GM21367 (cell line): ENCODE measurements at regions not wholly inside any gene's neighbourhood (a gene's known extent, or its start where the extent isn't known, plus 50 kb on each side); places are given as distances from the start of the nearest gene placed in this dataset.

Experiments used
- ATAC-seq: cut with Tn5 transposase; IDR thresholded peaks from one replicate; pipeline ENCODE4 v1.9.1; 2021; ENCODE audit not compliant: unreplicated experiment

DNA sequence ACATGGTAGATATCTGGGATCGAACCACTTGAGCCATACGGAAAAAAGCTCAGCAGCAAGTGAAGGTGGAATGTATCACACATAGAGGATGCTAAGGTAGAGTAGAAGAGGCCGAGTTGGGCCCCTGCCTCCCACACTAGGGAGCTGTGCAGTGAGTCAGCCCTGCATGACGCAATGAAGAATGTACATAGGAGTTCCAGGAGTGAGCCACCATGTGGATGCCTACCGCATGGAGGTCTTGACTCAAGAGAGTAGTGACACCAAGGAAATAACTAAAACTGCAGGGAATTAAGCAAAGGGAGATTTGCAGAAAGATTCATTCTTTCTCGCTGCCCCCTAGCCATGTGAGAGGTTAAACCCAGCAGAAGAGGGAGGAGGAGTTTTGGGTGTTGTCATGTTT is 389.6 kb upstream of the IGFBP7 start:
- no peak for ATAC-seq

- no peak for ATAC-seq
Measured at GRCh38 chr4:57498251-57498650, 388.1 kb upstream of the IGFBP7 start.

- ATAC-seq, result no peak
Measured at GRCh38 chr4:57496697-57497471, 386.7 kb upstream of the IGFBP7 start.

DNA sequence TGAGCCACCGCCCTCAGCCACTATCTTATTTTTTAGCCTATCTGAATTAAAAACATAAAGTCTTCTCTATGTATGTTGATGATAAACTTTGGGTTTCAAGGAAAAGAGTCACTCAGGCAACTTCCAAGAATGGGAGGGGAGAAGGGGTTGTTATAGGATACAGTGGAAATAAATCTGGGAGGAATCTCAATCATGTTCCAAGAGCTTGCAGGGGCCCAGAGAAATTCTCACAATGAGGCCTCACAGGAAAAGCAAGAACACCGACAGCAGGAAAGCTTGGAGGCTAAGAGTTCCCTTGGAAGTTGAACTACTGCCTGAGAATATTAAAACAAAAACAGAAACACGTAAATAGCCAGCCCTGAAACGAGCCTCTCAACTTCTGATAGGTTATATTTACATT is 384.6 kb upstream of the IGFBP7 start:
- ATAC-seq, result no peak

GRCh38 chr4:57492251-57492878 is 382.2 kb upstream of the IGFBP7 start:
- no peak for ATAC-seq

DNA sequence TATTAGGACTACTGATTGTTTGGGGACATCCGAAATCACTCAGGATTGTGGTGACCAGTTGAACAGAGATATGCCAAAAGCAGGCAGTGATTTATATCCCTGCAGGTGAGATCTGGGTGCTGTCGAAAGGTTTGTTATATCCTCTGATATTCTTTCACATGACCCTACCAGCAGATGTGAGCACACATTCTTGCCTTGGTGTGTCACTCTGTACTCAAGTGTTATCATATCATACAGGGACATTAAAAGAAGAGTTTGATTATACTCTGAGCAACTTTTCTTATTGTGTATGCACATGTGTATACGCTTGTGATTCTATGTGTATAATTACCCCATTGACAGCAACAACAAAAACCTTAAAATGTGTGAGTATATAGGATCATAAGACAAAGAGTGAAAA is 381.2 kb upstream of the IGFBP7 start:
- no peak for ATAC-seq

- no peak for ATAC-seq
Measured at GRCh38 chr4:57490520-57491255, 380.5 kb upstream of the IGFBP7 start.

DNA sequence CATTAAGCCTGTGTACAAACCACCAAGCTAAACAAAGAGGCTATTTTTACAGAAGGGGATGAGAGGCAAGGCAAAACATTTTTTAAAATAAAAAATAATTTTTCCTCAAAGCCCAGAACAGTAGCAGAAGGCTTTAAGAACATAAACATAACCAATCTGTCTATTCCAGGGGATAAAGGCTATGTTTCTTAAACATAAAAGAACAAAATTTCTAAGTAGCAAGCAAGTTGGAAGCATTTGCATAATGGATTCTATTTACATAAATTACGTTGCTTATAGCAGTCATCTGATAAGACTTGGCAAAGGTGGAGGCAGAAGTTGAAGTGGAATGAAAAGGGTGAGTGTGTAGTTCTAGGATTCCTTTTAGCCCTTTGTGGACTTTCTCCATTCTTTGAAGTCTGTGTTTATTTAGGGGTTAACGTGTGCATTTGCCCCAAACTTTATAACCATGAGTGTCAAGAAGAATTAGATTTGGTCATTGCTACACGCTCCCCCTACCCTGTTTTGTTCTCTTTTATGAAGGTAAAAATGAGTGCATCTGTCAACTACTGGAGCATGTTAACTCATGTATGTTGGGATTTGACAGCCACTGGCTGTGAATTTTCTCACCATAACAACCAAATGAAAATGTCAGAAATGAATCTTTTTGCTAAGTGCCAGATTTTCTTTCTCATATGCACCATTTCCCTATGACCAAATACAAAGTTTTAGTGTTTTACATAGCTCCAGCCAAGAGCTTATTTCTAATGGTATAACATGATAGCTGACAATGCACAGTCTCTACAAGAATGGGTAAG is 378.4 kb upstream of the IGFBP7 start:
- no peak for ATAC-seq

DNA sequence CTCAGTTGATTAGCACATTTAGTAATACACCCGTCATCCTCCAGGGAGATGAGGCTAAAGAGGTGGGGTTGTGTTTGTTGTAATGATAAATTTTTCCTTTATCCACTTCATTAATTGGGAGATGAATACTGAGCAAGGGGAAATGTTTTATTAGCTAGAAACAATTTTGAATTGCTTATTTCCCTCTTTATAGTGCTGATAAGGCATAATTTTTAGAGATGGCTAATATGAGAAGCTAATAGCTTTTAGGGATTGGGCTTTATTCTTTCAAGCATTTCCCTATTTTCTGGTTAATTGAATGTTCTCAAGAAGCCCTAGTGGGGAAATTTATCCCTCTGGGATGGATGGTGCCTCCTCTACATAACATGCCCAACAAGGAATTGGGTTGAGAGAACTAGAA is 365.2 kb upstream of the IGFBP7 start:
- no peak for ATAC-seq

- ATAC-seq, result no peak
Measured at GRCh38 chr4:57465321-57466056, 355.3 kb upstream of the IGFBP7 start.

GRCh38 chr4:57462843-57463242 is 352.7 kb upstream of the IGFBP7 start:
- no peak for ATAC-seq

DNA sequence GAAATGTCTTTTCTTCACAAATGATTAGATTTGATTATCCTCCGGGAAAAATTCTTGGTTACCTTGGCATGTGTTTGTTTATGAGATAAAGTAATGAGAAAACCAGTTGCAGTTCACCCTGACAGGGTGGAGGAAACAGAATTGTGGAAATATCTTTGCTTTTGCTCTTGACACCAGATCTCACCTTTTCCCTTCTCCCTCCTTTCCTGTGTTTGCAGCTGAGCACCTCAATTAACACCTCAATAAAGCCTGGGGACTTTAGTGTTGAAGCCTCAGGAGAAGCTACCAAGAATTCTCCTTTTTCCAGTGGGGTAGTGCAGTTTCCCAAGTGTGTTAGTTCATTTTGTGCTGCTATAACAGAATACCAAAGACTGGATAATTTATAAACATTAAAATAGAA is 350.8 kb upstream of the IGFBP7 start:
- ATAC-seq, result no peak

DNA sequence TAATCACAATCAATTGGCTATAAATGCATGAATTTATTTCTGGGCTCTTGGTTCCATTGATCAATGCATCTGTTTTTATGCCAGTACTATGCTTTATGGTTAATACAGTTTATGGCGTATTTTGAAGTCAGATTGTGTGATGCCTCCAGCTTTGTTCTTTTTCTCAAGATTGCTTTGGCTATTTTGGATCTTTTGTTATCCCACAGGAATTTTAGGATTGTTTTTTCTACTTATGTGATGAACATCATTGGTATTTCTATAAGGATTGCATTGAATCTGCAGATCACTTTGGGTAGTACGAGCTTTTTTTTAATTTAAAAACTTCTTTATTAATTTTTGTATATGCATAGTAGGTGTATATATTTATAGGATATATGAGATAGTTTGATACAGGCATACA is 338.7 kb upstream of the IGFBP7 start:
- ATAC-seq, result no peak

DNA sequence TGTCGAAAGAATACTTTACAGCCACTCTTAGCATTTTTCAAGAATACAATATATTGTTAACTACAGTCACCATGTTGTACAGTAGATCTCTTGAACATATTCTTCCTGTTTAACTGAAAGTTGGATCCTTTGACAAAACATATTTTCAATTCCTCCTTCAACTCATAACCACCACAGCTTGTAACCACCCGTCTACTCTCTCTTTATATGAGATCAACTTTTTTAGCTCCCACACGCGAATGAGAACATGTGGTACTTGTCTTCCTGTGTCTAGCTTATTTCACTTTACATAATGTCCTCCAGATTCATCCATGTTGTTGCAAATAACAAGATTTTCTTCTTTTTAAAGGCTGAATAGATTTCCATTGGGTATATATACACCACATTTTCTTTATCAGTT is 338.3 kb upstream of the IGFBP7 start:
- no peak for ATAC-seq

GRCh38 chr4:57446266-57446665 is 336.1 kb upstream of the IGFBP7 start:
- ATAC-seq, result no peak

DNA sequence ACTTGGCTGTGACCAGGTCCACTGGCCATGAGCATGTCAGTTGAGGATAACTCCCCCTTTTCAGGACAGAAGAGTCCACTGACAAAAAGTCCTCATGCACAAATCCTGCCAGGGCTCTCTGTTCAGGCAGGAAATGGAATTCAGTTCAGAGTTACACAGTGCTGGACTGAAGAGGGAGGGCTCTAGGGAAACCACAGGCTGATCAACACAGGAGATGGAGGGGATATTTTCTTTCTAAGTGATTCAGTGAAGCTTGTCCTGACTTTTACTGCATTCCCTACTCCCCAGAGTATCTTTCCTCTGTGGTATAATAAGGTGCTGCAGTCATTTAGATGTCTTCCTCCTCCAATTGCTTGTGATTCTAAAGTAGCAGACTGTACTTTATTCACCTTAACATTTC is 335.5 kb upstream of the IGFBP7 start:
- ATAC-seq, result no peak

- ATAC-seq, result no peak
Measured at GRCh38 chr4:57444671-57445070, 334.5 kb upstream of the IGFBP7 start.

- no peak for ATAC-seq
Measured at GRCh38 chr4:57443787-57444186, 333.6 kb upstream of the IGFBP7 start.

DNA sequence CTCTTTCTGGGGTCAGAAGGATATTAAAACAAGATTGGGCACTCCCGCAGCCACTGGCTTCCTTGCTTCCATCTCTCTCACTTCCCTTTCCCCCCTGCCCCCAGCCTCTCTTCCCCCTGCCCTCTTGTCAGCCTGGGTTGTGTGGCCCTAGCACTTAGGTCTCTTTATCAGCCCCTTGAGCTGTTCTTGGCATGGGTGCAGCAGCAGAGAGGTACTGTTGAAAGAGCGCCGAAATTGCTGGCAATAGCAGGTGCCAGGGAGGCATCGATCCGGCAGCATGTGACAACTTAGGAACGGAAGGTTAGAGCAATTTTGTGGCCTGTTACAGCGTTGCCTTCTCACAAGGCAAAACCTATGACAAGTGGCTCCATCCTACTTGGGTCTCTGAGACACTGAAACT is 333.1 kb upstream of the IGFBP7 start:
- ATAC-seq, result no peak

GRCh38 chr4:57442831-57443291 is 332.7 kb upstream of the IGFBP7 start:
- no peak for ATAC-seq

- no peak for ATAC-seq
Measured at GRCh38 chr4:57442241-57442640, 332.1 kb upstream of the IGFBP7 start.
